K562 (cell line): ENCODE measurements at regions not wholly inside any gene's neighbourhood (a gene's known extent, or its start where the extent isn't known, plus 50 kb on each side); places are given as distances from the start of the nearest gene placed in this dataset.

Experiments used
- ATAC-seq: fragments of 200-7000 bp; cut with Tn5 transposase; 3 replicates; pipeline ENCODE4 v1.9.1; 2020; ENCODE audit warnings: moderate library complexity
- BruUV-seq: library from RNA; stranded (reverse); fragments of 400-500 nt; replicated peaks from 2 replicates; lab custom pipeline; 2021; lab: Mats Ljungman, UMichigan
- CTCF ChIA-PET: fragments of 300-600 bp; formaldehyde crosslinking; extraction: SDS; loops from one replicate; lab custom pipeline; 2021; ENCODE audit warnings: low intra/inter-chr PET ratio; lab: Yijun Ruan, JAX
- POLR2A ChIA-PET: fragments of 300-600, 350-650 bp; sonication (Branson Sonifier 250); formaldehyde crosslinking; extraction: SDS; loops from one replicate; lab custom pipeline; 2021; ENCODE audit warnings: antibody characterized with exemption, inconsistent platforms; lab: Yijun Ruan, JAX
- DNase-seq, 4 experiments: peaks; one replicate each; pipeline versions ENCODE4 v3.0.0 to v3.0.0-alpha.2; 2011 to 2018; ENCODE audit warnings: low spot score in 3 of 4, mixed read lengths in 3 of 4; ENCODE audit errors: extremely low read depth in 1 of 4
- FAIRE-seq: peaks from 2 replicates; lab custom pipeline; 2011; peaks lifted over from hg19 to GRCh38; lab: Jason Lieb, UNC
- H2AFZ ChIP-seq: 2 replicates; pipeline ENCODE4 v1.6.0; 2011; ENCODE audit warnings: low read depth, low read length, control low read depth, inconsistent platforms
- H3K27ac ChIP-seq: fragments of 200-600 bp; 3 replicates; pipeline ENCODE4 v1.8.0; 2011; ENCODE audit warnings: low read depth, mild to moderate bottlenecking, control low read depth, inconsistent platforms, low read length, moderate library complexity, mixed read lengths; ENCODE audit errors: extremely low read depth
- H3K27me3 ChIP-seq, 2 experiments: fragments of 300-600 bp in 1 of 2; 2 replicates in 1 of 2; 3 replicates in 1 of 2; pipeline versions ENCODE4 v1.6.0 to v1.8.0; 2011; ENCODE audit warnings: inconsistent platforms in 2 of 2, low read length in 2 of 2, mild to moderate bottlenecking in 1 of 2, mixed read lengths in 1 of 2, moderate library complexity in 1 of 2; ENCODE audit not compliant: control insufficient read depth in 2 of 2, insufficient read depth in 2 of 2
- H3K36me3 ChIP-seq: fragments of 300-600 bp; 3 replicates; pipeline ENCODE4 v1.8.0; 2011; ENCODE audit warnings: mild to moderate bottlenecking, low read length, inconsistent platforms; ENCODE audit not compliant: control insufficient read depth, insufficient read depth
- H3K4me1 ChIP-seq, 2 experiments: fragments of 200-600 bp in 1 of 2; replicated peaks in 1 of 2; 2 replicates in 1 of 2; 3 replicates in 1 of 2; pipeline versions ENCODE4 v1.5.1 to v1.8.0; 2011; ENCODE audit warnings: inconsistent platforms in 2 of 2, low read length in 2 of 2, mild to moderate bottlenecking in 1 of 2, mixed read lengths in 1 of 2, moderate library complexity in 1 of 2; ENCODE audit not compliant: control insufficient read depth in 2 of 2, insufficient read depth in 2 of 2
- H3K4me2 ChIP-seq: 2 replicates; pipeline ENCODE4 v1.6.1; 2011; ENCODE audit warnings: low read length, control low read depth, inconsistent platforms, mixed read lengths; ENCODE audit not compliant: insufficient read depth
- H3K4me3 ChIP-seq: fragments of 200-600 bp; sonication (generic), shearing (Covaris generic); 2 replicates; pipeline ENCODE4 v1.5.1; 2016; ENCODE audit warnings: control low read depth, inconsistent platforms
- H3K79me2 ChIP-seq: fragments of 200-600 bp; 3 replicates; pipeline ENCODE4 v1.8.0; 2011; ENCODE audit warnings: low read length, inconsistent platforms; ENCODE audit not compliant: control insufficient read depth, insufficient read depth
- H3K9ac ChIP-seq, 2 experiments: 2 replicates each; pipeline versions ENCODE4 v1.6.0 to v1.6.1; 2011; ENCODE audit warnings: low read depth in 2 of 2, low read length in 2 of 2, control low read depth in 1 of 2, inconsistent platforms in 1 of 2, mild to moderate bottlenecking in 1 of 2, mixed read lengths in 1 of 2; ENCODE audit not compliant: insufficient read depth in 1 of 2
- H3K9me1 ChIP-seq: one replicate; pipeline ENCODE4 v1.6.0; 2011; ENCODE audit warnings: inconsistent platforms, mild to moderate bottlenecking, low read length, moderate library complexity; ENCODE audit not compliant: control insufficient read depth, insufficient read depth
- H3K9me3 ChIP-seq: replicated peaks from 2 replicates; pipeline ENCODE4 v1.5.1; 2011; ENCODE audit warnings: low read depth, low read length, inconsistent platforms; ENCODE audit not compliant: control insufficient read depth, insufficient read depth
- H4K20me1 ChIP-seq: replicated peaks from 2 replicates; pipeline ENCODE4 v1.6.1; 2011; ENCODE audit warnings: low read length, inconsistent platforms, mixed read lengths; ENCODE audit not compliant: control insufficient read depth, insufficient read depth
- PRPF4 ChIP-seq: fragments of 200-400 bp; formaldehyde crosslinking; IDR thresholded peaks from one replicate; pipeline ENCODE4 v1.6.1; 2017; ENCODE audit warnings: low read length, low read depth, mild to moderate bottlenecking; ENCODE audit not compliant: insufficient read depth, poor library complexity, severe bottlenecking
- SNIP1 ChIP-seq: fragments of 450-650 bp; IDR thresholded peaks from 2 replicates; pipeline ENCODE4 v1.7.1; 2017; ENCODE audit warnings: low read depth, mild to moderate bottlenecking
- WGBS: fragments of 100-300 bp; shearing (Covaris generic); methylation state at CpG from one replicate; pipeline ENCODE4 v1.1.6; 2016; ENCODE audit warnings: low coverage, mixed read lengths; ENCODE audit not compliant: insufficient coverage; ENCODE audit errors: missing lambda C conversion rate; 5-methylcytosine and 5-hydroxymethylcytosine counted together
- in situ Hi-C: fragments of 300-500 bp; cut with MboI; formaldehyde crosslinking; loops from 4 replicates; pipeline ENCODE4 v1.15.0; 2018; ENCODE audit warnings: inconsistent platforms, mixed read lengths
- intact Hi-C: fragments of 100-400 bp; cut with micrococcal nuclease; formaldehyde crosslinking; loops from 2 replicates; pipeline ENCODE4 v1.14.2; 2022
- TF ChIP-seq, protein P1 (sequence below): fragments of 250-450 bp; sonication (Bioruptor Pico); IDR thresholded peaks from 2 replicates; pipeline ENCODE4 v1.6.1; 2021; ENCODE audit warnings: mild to moderate bottlenecking
- TF ChIP-seq, protein P2 (sequence below), 2 experiments: fragments of 450-650 bp in 1 of 2; IDR thresholded peaks; 2 replicates each; pipeline ENCODE4 v1.6.1; 2011 to 2017; ENCODE audit warnings: low read depth in 2 of 2, antibody characterized with exemption in 1 of 2, borderline replicate concordance in 1 of 2, low read length in 1 of 2, mild to moderate bottlenecking in 1 of 2, mixed read lengths in 1 of 2; ENCODE audit not compliant: control insufficient read depth in 1 of 2

DNA sequence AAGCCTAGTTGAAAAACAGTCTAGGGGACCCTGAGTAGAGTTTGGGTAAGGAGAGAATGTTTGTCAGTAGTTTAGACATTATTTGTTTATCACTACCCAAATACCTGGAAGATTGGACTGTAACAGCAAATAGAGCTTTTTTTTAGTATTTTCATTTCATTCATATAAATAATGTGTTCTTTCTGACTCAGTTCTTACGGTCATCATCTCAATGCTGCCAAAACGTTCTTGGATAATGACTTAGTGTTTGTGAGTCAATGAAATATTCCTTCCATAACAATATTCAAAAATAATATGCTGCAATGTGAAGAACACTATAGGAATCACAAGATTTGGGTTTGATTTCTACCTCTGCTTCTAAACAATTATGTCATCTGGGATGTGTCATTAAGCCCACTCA lies 400.0 kb upstream of the PKN2 start:
- FAIRE-seq (no peak), ATAC-seq (no peak), DNase-seq (no peak)
- Histone ChIP-seq H3K79me2 (no peaks in the 10 kb centered on the region), H3K27me3 (no peaks in the 10 kb centered on the region), H3K9me1 (no peaks in the 10 kb centered on the region), H4K20me1 (no peaks in the 10 kb centered on the region), H3K4me1 (no peaks in the 10 kb centered on the region), H3K4me3 (no peak overlapping the region), H2AFZ (no peak overlapping the region), H3K4me2 (no peak overlapping the region), H3K9ac (no peak overlapping the region), H3K27ac (no peak overlapping the region), H3K36me3 (no peaks in the 10 kb centered on the region), H3K9me3 (no peaks in the 10 kb centered on the region)
- BruUV-seq, result no TSS peak
- ChIA-PET CTCF (no interaction called here), POLR2A (no interaction called here)
- intact Hi-C loops (no loop called here), in situ Hi-C loops (no loop called here)
- no peak for TF ChIP-seq PRPF4
- TF ChIP-seq, protein P1, sequence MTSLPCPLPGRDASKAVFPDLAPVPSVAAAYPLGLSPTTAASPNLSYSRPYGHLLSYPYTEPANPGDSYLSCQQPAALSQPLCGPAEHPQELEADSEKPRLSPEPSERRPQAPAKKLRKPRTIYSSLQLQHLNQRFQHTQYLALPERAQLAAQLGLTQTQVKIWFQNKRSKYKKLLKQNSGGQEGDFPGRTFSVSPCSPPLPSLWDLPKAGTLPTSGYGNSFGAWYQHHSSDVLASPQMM, result no peak
- TF ChIP-seq, protein P2, sequence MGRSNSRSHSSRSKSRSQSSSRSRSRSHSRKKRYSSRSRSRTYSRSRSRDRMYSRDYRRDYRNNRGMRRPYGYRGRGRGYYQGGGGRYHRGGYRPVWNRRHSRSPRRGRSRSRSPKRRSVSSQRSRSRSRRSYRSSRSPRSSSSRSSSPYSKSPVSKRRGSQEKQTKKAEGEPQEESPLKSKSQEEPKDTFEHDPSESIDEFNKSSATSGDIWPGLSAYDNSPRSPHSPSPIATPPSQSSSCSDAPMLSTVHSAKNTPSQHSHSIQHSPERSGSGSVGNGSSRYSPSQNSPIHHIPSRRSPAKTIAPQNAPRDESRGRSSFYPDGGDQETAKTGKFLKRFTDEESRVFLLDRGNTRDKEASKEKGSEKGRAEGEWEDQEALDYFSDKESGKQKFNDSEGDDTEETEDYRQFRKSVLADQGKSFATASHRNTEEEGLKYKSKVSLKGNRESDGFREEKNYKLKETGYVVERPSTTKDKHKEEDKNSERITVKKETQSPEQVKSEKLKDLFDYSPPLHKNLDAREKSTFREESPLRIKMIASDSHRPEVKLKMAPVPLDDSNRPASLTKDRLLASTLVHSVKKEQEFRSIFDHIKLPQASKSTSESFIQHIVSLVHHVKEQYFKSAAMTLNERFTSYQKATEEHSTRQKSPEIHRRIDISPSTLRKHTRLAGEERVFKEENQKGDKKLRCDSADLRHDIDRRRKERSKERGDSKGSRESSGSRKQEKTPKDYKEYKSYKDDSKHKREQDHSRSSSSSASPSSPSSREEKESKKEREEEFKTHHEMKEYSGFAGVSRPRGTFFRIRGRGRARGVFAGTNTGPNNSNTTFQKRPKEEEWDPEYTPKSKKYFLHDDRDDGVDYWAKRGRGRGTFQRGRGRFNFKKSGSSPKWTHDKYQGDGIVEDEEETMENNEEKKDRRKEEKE (IDR thresholded peaks at IDR 0.05; ENCODE audit: borderline replicate concordance in 1 of 2, control insufficient read depth in 1 of 2, low read depth in 2 of 2, low read length in 1 of 2), result no peak
- no peak for TF ChIP-seq SNIP1
- 0% methylated on average over 2 of the region's 2 CpGs for WGBS
